ENCODE measurements at regions not wholly inside any gene's neighbourhood (a gene's known extent, or its start where the extent isn't known, plus 50 kb on each side); places are given as distances from the start of the nearest gene placed in this dataset.

DNA sequence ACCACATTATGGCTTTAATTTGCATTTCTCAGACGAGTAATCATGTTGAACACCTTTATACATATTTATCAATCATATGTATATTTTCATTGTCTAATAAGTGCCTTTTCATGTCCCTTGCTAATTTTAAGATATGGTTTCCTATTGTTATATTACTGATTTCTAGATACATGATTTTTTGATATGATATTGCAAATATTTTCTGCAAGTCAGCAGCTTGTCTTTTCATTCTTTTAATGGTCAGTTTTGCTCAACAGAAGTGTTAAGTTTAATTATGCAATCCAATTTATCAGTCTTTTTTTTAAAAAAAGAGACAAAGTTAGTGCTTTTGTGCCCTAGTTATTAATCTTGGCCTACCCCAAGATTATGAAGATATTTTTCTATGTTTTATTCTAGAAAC is 1377.8 kb upstream of the CITED2 start:
- TF ChIP-seq, protein P1, sequence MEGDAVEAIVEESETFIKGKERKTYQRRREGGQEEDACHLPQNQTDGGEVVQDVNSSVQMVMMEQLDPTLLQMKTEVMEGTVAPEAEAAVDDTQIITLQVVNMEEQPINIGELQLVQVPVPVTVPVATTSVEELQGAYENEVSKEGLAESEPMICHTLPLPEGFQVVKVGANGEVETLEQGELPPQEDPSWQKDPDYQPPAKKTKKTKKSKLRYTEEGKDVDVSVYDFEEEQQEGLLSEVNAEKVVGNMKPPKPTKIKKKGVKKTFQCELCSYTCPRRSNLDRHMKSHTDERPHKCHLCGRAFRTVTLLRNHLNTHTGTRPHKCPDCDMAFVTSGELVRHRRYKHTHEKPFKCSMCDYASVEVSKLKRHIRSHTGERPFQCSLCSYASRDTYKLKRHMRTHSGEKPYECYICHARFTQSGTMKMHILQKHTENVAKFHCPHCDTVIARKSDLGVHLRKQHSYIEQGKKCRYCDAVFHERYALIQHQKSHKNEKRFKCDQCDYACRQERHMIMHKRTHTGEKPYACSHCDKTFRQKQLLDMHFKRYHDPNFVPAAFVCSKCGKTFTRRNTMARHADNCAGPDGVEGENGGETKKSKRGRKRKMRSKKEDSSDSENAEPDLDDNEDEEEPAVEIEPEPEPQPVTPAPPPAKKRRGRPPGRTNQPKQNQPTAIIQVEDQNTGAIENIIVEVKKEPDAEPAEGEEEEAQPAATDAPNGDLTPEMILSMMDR (IDR thresholded peaks at IDR 0.05) = no peak
- no peak for TF ChIP-seq POLR2A (IDR thresholded peaks at IDR 0.05)
